HAP-1 (cell line): ENCODE measurements at regions not wholly inside any gene's neighbourhood (a gene's known extent, or its start where the extent isn't known, plus 50 kb on each side); places are given as distances from the start of the nearest gene placed in this dataset.

Source experiments
- DNase-seq, 2 experiments: peaks; one replicate each; pipeline ENCODE4 v3.0.0-alpha.2; 2016 to 2020; ENCODE audit warnings: low spot score in 2 of 2
- H3K27me3 ChIP-seq: fragments of 250-450 bp; sonication (Bioruptor Pico); 2 replicates; pipeline ENCODE4 v1.5.1; 2020; ENCODE audit warnings: low read depth, mild to moderate bottlenecking, moderate library complexity
- H3K36me3 ChIP-seq: fragments of 250-450 bp; sonication (Bioruptor Pico); replicated peaks from 2 replicates; pipeline ENCODE4 v1.5.1; 2020; ENCODE audit warnings: mild to moderate bottlenecking
- H3K4me1 ChIP-seq: fragments of 250-450 bp; sonication (Bioruptor Pico); 2 replicates; pipeline ENCODE4 v1.5.1; 2020; ENCODE audit warnings: mild to moderate bottlenecking
- H3K4me3 ChIP-seq: fragments of 250-450 bp; sonication (Bioruptor Pico); 2 replicates; pipeline ENCODE4 v1.5.1; 2020; ENCODE audit warnings: mild to moderate bottlenecking, moderate library complexity
- H3K9me3 ChIP-seq: fragments of 250-450 bp; sonication (Bioruptor Pico); 2 replicates; pipeline ENCODE4 v1.5.1; 2020; ENCODE audit warnings: mild to moderate bottlenecking, moderate library complexity
- in situ Hi-C: fragments of 300-500 bp; cut with MboI; formaldehyde crosslinking; loops from 3 replicates; pipeline ENCODE4 v1.14.3; 2020; ENCODE audit warnings: low sequenced_read_pairs, inconsistent platforms, mixed read lengths

DNA sequence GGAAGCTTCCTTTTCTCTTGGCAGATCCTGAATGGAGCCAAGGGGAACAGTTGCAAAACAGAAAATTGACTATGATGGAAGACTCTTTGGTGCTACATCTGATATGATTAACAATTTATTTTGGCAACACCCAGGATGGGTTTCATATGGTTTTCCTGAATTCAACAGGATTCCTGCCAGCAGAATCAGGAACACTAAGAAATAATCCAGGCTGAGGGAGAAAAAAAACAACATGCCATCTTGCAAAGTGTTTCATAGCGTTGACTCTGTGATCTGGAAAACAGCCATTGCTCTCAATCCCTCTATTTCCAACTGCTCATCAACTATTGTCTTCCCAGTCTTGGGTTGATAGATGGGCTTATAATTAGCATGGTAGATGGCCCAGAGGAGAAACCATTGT lies 303.8 kb upstream of the KLF3 start:
- Histone ChIP-seq H3K9me3 (no peaks in the 10 kb centered on the region), H3K4me1 (peaks cover 16% of the 10 kb centered on the region), H3K4me3 (no peak overlapping the region), H3K36me3 (no peaks in the 10 kb centered on the region), H3K27me3 (no peaks in the 10 kb centered on the region)
- in situ Hi-C loops, result no loop called here
- DNase-seq, result no peak

DNA sequence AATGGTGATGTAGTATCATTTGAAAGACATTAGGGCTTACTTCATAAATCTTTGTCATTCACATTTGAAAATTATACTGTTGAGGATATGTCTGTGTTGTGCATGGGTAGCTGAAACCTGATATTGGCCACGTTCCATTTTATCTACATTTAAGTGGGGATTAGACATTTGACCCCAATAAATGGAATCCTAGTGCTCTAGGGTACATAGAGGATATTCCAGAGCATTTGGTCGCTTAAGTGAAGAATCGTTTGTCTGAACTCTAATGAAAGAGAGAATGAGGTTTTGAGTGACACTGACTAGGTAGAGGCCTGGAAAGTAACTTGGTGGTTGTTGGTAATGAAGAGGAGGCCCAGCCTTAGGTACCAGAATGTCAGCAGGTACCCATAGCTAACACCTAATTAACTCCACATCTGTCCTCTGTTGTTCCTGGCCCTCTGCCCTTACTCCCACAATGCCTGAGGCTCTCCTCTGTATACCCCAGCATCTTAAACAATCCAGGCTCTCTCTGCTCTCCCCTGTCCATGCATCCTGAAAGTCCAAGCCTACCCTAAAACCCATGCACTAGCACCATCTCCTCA lies 299.5 kb upstream of the KLF3 start:
- Histone ChIP-seq H3K9me3 (no peaks in the 10 kb centered on the region; the same call in 1 of the 2 replicates), H3K4me3 (no peak overlapping the region), H3K27me3 (no peaks in the 10 kb centered on the region; the same call in 1 of the 2 replicates), H3K4me1 (peaks cover 15% of the 10 kb centered on the region), H3K36me3 (no peaks in the 10 kb centered on the region)
- in situ Hi-C loops, result no loop called here
- DNase-seq, result peak; percentile 10 to 23

DNA sequence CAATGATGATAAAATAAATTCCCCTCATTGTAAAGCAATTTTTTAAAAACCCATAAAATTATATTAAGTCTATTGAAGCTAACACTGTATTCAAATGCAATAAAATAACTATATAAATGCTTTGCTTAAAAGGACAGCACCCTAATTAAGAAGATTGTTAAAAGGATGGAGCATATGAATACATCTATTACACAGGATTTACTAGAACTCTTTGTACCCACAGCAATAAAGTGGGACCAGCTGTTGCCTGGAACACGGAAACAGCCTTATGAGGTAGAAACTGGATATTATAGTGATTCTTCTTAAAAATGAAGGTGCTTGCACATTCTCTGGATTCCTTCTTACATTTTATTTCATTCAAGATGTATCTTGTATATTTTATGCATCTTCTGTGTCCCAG lies 298.7 kb upstream of the KLF3 start:
- Histone ChIP-seq H3K27me3 (no peaks in the 10 kb centered on the region; the same call in 1 of the 2 replicates), H3K9me3 (no peaks in the 10 kb centered on the region; the same call in 1 of the 2 replicates), H3K4me1 (peaks cover 15% of the 10 kb centered on the region), H3K4me3 (no peak overlapping the region), H3K36me3 (no peaks in the 10 kb centered on the region)
- DNase-seq, result peak; percentile 43 to 94
- in situ Hi-C loops, result no loop called here

DNA sequence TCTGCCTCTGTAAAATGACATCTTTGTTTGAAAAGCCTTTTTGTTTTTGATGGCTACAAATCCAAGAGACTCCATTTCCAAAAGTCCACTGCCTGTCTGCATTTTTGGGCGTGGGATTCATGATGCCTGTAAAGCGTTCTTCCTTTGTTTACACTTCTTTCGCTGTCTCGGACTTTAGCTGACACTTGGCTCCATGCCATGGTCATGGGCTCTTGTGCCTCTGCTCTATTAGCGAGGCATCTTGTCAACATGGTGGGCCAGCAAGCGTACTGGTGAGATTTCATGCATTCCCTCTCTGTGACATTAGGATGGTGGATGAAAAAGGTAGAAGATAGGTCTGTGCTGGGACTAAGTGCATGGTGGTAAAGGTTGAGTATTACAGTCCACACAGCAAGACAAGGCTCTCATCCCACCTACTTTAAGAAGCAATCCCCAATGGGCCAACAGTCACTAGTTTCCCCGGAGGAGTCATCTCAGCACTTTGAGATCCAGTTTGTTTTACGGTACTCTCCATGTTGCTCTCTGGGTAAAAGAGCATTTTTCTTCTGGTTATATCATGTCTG lies 298.2 kb upstream of the KLF3 start:
- H3K27me3 ChIP-seq, result no peaks in the 10 kb centered on the region; the same call in 1 of the 2 replicates
- no peak overlapping the region for H3K4me3 ChIP-seq
- in situ Hi-C loops, result no loop called here
- DNase-seq, result peak; percentile 52 to 74
- H3K9me3 ChIP-seq, result no peaks in the 10 kb centered on the region; the same call in 1 of the 2 replicates
- H3K36me3 ChIP-seq, result no peaks in the 10 kb centered on the region
- H3K4me1 ChIP-seq, result peaks cover 15% of the 10 kb centered on the region

DNA sequence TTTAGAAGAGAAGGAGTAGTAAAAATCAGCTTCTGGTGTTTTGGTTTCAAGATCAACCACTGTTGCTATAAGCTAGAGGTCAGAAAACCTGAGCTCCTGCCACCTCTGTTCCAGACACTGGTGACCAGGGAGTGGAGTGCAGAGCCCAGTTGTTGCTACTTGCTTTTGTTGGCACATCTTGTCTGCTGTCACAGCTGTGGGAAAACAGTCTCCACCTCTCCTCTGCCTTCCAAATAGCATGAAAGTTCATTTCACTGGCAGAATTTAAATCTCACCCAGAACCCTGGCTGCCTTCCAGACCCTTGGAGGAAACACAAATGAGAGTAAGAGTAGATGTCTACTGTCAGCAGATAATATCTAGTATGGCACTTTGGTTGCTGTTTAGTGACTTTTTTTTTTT lies 297.5 kb upstream of the KLF3 start:
- in situ Hi-C loops, result no loop called here
- H3K4me3 ChIP-seq, result no peak overlapping the region
- no peaks in the 10 kb centered on the region for H3K36me3 ChIP-seq
- H3K4me1 ChIP-seq, result peaks cover 15% of the 10 kb centered on the region
- no peaks in the 10 kb centered on the region; the same call in 1 of the 2 replicates for H3K9me3 ChIP-seq
- no peaks in the 10 kb centered on the region; the same call in 1 of the 2 replicates for H3K27me3 ChIP-seq
- DNase-seq, result no peak

DNA sequence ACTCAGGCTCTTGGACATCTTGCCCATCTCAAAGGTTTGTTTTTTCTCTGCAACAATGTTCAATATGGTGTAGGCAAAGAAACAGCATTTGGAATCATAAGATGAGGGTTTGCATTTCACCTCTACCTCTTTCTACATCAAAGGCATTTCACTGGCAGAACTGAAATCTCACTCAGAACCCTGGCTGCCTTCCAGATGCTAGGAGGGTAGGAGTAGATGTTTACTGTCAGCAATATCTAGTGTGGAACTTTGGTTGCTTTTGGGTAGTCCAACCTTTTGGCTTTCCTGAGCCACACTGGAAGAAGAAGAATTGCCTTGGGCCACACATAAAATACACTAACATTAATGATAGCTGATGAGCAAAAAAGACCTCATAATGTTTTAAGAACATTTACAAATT lies 297.0 kb upstream of the KLF3 start:
- no peaks in the 10 kb centered on the region for H3K36me3 ChIP-seq
- peaks cover 15% of the 10 kb centered on the region for H3K4me1 ChIP-seq
- H3K4me3 ChIP-seq, result no peak overlapping the region
- H3K9me3 ChIP-seq, result no peaks in the 10 kb centered on the region; the same call in 1 of the 2 replicates
- DNase-seq, result no peak
- H3K27me3 ChIP-seq, result no peaks in the 10 kb centered on the region; the same call in 1 of the 2 replicates
- in situ Hi-C loops, result no loop called here

DNA sequence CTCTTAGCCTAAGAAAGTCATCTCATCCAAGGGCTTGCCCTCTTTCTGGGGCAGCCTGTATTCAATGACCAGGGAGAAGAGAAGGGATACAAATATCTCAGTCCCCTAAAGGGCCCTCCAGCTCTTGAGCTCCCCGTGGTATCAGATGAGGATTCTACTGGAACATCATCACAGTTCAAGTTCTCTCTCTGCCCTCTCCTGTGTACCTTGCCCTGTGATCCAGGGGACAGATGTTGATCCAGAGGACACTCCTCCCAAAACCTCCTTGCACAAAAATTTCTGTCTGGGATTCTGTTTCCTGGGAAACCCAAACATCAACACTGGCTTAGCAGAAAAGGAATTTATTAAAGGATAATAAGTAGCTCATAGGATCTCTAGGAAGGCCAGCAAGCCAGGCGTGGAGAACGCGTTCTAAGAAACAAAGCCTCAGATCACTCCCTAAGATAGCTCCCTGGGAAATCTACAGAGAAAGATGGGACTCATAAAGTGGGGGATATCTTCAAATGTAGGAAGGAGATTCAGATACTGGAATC lies 296.3 kb upstream of the KLF3 start:
- in situ Hi-C loops, result no loop called here
- H3K4me3 ChIP-seq, result no peak overlapping the region
- peaks cover 15% of the 10 kb centered on the region for H3K4me1 ChIP-seq
- no peaks in the 10 kb centered on the region; the same call in 1 of the 2 replicates for H3K27me3 ChIP-seq
- H3K9me3 ChIP-seq, result no peaks in the 10 kb centered on the region; the same call in 1 of the 2 replicates
- DNase-seq, result no peak
- no peaks in the 10 kb centered on the region for H3K36me3 ChIP-seq

DNA sequence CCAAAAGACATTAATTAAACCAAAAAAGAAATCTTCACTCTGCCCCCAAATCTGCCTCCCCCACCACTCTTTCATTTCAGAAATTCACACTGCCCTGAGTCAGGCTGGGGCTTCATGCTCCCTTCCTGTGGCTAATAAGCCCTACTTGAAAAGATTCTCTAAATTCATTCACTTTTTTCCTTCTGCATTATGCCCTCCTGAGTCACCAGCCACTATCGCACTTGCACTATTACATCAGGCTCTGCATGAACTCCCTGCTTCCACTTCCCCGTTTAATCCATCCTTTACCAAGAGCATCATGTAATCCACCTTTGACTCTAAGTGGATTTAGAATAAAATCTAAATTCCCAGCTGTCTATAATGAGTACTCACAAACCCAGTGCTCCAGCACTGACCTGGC lies 295.4 kb upstream of the KLF3 start:
- DNase-seq, result no peak
- Histone ChIP-seq H3K4me3 (no peak overlapping the region), H3K4me1 (peaks cover 15% of the 10 kb centered on the region), H3K36me3 (no peaks in the 10 kb centered on the region), H3K27me3 (no peaks in the 10 kb centered on the region; the same call in 1 of the 2 replicates), H3K9me3 (no peaks in the 10 kb centered on the region; the same call in 1 of the 2 replicates)
- in situ Hi-C loops, result no loop called here

DNA sequence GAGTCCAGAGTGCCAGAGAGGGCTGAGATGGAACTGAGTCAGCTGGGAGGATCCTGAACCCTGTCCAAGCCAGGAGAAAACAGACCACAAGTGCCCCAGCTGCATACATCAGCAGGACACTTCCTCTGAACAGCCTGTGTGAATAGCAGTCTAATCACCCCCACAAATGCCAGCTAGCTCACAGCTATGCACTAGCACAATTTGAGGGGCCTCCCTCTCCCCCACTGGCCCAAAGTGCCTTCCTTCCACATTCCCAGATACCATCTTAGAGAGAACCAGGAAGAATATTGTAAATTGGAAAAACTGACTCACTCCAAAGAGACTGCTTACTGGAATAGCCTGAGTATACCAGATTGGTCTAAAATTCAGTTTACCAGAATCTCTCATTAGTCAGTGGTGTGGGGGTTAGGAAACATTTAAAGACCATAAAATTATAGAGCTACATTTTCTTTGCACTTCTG lies 292.6 kb upstream of the KLF3 start:
- Histone ChIP-seq H3K36me3 (no peaks in the 10 kb centered on the region), H3K9me3 (no peaks in the 10 kb centered on the region; the same call in 1 of the 2 replicates), H3K4me3 (no peak overlapping the region), H3K27me3 (no peaks in the 10 kb centered on the region; the same call in 1 of the 2 replicates), H3K4me1 (no peaks in the 10 kb centered on the region)
- in situ Hi-C loops, result no loop called here
- DNase-seq, result no peak

DNA sequence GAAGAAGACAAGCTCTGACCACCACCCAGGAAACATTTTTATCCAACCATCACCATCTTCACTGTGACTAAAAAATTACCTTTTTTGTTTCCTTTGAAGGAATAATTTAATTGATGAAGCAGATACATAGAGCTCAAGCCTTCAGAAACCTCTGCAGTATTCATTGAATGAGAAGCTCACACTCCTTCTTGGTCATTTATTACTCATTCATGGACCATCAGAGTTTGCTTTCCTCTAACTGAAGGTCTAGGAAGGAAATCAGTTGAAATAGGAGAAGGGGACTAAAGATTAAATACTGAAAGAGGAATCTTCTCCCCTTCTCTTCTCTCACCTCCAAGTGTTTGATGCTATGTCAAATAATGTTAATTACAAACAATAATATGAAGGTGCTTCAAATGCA lies 290.6 kb upstream of the KLF3 start:
- H3K27me3 ChIP-seq, result no peaks in the 10 kb centered on the region
- no peaks in the 10 kb centered on the region for H3K9me3 ChIP-seq
- H3K4me3 ChIP-seq, result no peak overlapping the region
- H3K4me1 ChIP-seq, result no peaks in the 10 kb centered on the region
- in situ Hi-C loops, result no loop called here
- H3K36me3 ChIP-seq, result no peaks in the 10 kb centered on the region
- DNase-seq, result no peak

DNA sequence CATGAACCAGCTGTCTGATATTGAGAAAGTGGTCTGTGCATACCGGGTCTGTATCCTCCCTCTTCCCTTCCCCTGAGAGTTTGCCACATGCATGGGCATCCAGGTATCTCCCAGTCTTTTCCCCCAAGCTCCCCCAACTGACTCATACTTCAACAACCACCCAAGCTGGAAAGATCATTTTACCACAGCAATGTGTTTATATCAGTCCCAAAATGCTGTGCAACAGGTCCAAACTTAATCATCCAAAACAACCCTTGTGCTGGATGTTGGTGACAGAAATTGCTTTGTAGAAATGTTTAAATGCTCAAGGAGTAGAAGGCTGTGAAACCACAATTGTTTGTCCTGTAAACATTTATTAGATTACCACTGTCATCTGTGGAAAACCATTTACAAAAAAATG lies 286.8 kb upstream of the KLF3 start:
- H3K4me1 ChIP-seq, result no peaks in the 10 kb centered on the region
- H3K4me3 ChIP-seq, result no peak overlapping the region
- no peaks in the 10 kb centered on the region for H3K36me3 ChIP-seq
- no peaks in the 10 kb centered on the region for H3K9me3 ChIP-seq
- DNase-seq, result no peak
- in situ Hi-C loops, result no loop called here
- no peaks in the 10 kb centered on the region for H3K27me3 ChIP-seq

DNA sequence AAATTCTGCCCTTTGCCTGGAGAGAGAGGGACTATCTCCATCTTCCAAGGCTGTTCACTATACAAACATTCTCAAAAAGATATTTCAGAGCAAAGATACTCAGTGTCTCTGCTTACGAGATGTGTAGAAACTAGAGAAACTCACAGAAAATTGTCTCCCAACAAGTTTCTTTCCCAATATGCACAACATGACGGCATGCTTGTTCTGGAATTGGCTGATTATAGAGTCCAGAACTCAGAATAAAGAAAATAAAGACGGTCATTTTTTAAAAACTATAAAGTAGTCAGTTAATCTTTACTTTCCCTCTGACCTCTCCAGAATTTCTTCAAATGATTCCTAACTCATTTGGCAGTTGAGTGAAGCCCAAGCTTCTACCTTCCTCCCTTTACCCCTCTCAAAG lies 285.5 kb upstream of the KLF3 start:
- H3K27me3 ChIP-seq, result no peaks in the 10 kb centered on the region
- in situ Hi-C loops, result no loop called here
- DNase-seq, result no peak
- H3K9me3 ChIP-seq, result no peaks in the 10 kb centered on the region
- no peaks in the 10 kb centered on the region for H3K4me1 ChIP-seq
- no peaks in the 10 kb centered on the region for H3K36me3 ChIP-seq
- no peak overlapping the region for H3K4me3 ChIP-seq

DNA sequence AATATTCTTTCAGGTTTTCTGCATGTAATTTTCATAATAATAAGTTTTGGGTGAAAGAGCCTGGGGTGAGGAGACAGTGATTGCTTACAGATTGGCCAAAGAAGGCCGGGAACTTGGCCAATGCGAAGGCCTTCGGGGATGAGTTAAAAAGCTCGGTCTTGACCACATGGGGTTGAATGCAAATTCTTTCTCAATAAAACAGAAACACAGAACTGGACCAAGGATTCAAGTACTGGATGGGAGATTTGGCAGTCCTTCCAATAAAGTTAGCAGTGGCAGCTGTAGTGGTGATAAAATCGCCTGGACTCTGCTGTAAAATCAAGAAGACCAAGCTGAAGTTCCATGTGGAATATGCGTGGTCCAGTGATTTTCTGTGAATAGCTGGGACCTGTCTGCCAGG lies 282.2 kb upstream of the KLF3 start:
- DNase-seq, result no peak
- no peak overlapping the region for H3K4me3 ChIP-seq
- in situ Hi-C loops, result no loop called here
- H3K27me3 ChIP-seq, result no peaks in the 10 kb centered on the region
- no peaks in the 10 kb centered on the region for H3K36me3 ChIP-seq
- no peaks in the 10 kb centered on the region for H3K9me3 ChIP-seq
- no peaks in the 10 kb centered on the region for H3K4me1 ChIP-seq

DNA sequence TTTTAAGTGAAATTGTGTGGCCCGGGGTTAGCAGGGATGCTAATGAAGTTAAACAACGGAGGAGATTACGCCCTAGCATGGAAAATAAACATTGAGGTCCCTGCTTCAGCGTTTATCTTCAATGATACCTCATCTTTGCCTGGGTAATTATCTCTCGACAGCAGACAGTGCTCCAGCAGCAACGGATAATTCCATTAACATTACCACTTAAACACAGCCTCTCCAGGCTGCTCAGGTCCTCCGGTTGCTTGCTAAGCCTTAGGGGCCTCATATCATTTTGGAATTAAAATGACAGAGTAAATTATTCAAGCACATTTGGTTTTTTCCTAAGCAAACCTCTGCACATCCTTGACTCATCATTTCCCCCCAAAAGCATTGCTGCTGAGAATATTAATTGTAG lies 281.5 kb upstream of the KLF3 start:
- no peaks in the 10 kb centered on the region for H3K27me3 ChIP-seq
- H3K9me3 ChIP-seq, result no peaks in the 10 kb centered on the region
- in situ Hi-C loops, result no loop called here
- DNase-seq, result no peak
- no peaks in the 10 kb centered on the region for H3K36me3 ChIP-seq
- H3K4me1 ChIP-seq, result no peaks in the 10 kb centered on the region
- no peak overlapping the region for H3K4me3 ChIP-seq
